NCI-H446 (cell line): ENCODE measurements at regions not wholly inside any gene's neighbourhood (a gene's known extent, or its start where the extent isn't known, plus 50 kb on each side); places are given as distances from the start of the nearest gene placed in this dataset.

Source experiments
- DNase-seq, 2 experiments: peaks; one replicate each; lab custom pipeline; 2025; lab: John Stamatoyannopoulos, UW

DNA sequence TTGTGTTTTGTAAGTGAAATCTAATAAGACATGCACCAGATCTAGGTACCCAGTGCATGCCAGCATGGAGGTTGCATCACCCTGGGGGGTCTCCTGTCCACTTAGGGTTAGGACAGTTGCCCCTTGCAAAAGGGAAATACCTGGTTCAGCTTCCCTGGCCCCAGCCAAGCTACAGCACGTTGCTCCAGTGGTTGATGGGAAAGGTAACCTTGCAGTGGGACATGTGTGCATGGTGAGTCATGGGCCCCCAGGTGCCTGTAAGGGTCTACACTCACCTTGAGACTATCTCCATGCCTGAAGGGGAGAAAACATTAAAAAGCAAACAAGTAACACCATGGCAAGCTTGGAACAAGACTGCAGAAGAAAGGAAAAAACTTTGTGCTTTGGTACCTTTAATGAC lies 143.9 kb downstream of the LSM5 start:
- no peak for DNase-seq

DNA sequence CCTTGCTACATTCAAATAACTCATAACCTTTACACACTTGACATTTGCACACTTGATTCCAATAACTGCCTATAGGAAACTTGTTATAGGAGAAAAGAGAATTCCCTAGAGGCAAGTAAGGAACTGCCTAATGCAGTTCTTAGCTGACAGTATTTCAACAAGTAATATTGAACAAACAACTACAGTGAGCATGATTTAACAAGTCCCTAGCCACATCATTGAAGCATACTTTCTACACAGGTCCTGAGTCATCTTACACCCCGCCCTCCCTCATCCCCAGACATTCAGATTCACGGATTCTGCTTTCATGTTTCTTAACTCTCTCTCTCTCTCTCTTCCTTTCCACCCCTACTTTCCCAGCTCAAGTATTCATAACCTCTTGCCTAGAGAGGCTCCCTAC lies 153.5 kb downstream of the LSM5 start:
- no peak for DNase-seq

DNA sequence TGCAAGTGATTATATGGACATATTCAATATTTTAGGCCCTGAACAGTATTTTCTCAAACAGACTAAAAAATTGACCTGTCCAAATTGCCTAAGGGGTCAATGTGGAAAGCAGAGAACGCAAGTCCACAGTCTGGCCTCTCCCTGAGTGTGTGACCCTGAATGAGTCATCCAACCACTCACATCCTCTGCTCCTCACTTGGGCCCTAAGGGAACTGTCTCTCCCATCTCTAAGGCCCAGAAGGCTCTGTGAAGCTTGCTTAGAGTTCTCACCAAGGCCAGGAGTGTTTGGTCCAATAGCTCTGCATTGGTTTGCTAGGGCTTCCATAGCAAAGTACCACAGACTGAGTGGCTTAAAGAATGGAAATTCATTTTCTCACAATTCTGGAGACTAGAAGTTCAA lies 155.1 kb downstream of the LSM5 start:
- no peak for DNase-seq

DNA sequence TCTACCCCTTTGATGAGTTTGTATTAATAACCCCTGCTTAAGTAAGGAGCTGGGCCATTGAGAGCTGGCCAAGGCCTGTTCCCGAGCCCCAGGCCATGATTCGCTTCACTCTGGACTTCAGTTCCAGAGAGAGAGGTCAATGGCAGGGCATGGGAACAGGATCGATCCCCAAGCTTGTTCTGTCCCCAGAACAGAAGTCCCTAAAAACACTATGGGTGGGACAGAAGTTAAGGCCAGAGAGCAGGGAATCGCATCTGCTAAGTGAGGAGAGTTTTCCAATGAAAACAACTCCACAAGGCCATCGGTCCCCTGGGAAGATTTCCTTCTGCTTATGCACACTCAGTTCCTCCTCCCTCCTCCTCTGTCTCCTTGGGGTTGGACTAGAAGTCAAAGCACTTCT lies 159.6 kb downstream of the LSM5 start:
- DNase-seq, result no peak

DNA sequence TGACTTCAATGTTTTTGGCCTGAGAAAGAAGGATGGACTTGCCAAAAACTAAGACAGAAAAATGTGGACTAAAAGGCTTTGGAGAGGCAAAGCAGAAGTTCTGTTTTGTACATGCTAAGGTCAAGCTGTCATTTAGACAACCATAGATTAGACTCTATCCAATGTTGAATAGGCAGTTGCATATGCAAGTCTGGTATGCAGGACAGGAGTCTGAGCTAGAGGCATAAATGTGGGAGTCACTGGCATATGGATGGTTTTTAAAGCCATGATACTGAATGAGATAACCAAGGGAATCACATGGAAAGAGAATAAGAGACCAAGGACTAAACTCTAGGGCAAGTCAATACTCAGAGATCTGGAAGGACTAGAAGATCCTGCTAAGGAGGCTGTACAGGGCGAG lies 164.1 kb downstream of the LSM5 start:
- no peak for DNase-seq

DNA sequence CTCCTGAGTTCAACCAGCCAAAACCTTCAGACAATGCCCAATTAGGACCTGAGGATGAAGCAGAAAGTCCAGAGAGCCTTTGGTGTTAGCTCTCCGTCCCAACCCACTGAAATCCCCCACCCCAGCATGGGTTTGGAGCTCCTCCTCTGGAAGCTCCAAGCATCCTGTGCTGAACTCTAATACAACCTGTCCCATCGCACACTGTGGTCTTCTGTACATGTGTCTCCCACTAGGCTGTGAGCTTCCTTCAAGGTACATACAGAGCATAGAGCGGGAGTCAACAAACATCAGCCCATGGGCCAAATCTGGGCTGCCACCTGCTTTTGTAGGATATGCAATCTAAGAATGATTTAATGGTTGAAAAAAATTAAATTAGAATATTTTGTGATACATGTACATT lies 166.5 kb downstream of the LSM5 start:
- no peak for DNase-seq

DNA sequence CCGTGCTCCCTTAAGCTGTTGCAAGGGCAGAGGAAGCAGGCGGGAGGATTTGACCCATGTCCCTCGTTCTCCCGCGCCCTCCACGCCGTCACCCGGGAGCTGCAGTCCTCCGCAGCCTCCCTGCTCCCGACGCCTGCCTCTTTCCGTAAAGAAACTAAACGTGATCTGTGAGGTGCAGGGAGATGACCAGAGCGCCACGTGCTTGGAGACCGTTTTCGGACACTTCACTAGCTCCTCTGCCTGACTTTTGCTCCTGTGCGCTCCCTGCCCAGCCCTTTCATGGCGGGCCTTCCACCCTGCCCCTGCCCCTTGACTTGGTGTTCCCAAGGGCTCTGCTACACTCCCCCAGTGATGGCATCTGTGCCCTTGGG lies 171.2 kb downstream of the LSM5 start:
- no peak for DNase-seq

DNA sequence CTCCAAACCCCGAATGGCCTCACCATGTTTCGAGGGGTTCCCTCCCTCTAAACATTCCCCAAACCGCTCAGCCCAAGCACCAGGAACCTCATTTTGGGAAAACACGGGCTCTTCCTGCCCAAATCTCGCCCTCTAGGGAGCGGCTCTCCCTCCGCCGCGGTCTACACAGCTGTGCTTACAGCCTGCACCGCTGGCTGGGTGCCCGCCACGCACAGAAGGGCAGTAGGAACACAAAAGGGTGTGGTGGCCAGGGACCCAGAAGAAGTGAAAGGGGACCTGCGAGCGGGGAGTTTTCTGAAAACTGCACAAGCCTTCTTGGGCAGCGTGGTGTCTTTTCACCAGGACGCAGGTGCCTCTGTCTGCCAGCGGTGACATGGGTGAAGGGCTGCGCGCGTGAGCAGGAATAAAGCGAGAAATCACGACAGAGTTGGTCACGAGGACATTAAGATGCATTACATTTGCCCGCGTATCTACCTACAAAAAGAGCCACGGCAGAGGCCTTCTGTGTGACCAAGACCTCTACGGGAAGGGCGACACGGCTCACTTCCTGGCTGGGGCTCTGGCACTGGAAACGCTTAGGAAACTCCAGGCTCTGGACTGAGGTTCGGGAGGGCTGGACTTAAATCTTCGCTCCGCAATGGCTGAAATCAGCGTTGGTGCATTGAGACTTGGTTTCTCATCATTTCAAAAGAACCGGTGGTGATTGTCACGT lies 171.7 kb downstream of the LSM5 start:
- DNase-seq, result no peak

DNA sequence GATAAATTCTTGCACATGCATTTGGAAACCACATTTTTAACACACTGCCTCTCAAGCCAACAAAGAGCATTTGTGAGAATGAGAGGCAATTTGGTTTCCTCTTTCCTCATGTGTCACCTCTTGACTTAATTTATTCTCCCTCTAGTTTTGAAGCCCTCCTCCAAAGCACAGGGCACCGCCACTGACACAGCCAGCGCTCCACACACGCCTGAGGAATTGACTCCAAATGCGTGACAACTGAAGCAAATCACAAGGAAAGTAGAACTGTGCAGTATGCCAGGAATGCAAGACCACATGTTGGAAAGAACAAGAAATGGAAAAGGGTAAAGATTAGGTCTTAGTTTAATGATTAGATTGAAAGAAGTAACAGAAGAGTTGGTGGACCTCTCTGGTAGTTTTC lies 173.3 kb downstream of the LSM5 start:
- no peak for DNase-seq

DNA sequence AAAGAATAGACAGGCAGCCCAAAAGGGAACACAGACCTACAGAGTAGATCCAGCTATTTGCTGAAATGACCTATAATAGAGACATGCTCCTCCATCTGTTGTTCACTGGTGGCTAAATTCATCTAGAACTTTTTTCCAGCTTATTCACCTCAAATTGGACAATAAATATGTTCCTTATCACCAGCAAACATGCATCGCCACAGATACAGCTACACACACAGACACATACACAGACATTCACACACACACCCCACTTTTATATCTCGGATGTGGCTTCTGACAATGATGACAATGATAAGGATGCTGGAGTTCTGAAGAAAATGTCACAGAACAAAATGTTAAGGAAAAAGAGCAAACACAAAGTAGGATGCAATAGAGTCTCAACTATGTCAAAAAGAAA lies 175.4 kb downstream of the LSM5 start:
- no peak for DNase-seq

DNA sequence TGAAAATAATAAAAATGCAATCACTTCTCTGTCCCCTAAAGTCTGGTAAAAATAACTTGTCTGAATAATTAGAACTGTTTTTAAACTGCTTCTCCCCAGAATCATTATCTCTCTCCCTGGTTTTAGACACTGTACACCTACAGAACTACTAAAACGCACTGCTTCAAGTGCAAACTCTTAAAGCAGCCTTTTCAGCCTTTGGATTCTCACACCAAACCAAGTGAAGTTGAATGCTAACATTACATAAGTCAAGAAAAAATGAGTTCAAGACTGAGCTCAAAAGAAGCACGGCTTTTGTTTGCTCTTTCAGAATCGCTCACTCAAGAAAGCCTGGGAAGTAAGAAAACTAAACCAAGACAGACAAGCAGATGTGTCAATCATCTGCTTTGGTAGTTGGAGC lies 188.8 kb downstream of the LSM5 start:
- DNase-seq, result no peak

DNA sequence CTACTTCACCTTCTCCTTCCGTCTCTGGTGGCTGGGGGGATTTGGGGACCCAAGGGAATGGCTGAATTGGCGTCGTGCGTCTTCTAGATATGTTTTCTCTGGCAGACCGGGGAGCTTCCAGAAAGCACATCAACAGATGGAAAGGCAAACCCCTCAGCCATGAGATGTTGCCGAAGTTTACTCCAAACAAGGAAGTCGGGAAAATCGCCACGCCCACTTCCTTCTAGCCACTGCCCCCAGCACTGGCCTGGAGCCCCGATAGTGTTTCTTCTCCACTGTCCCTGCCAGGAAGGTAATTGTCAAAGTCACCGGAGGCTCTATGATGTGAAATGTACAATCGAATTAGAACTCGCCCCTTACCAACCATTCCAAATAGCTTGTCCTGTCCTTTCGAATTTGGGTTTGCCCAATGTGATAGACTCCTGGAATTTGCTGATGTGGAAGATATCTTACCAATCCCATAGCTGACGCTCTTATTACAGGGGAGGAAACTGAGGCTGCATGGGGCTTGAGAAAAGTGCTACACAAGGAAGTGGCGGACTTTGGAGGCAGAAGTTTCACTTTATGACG lies 191.0 kb downstream of the LSM5 start:
- peak in 1 of 2 experiments; percentile 62 for DNase-seq

DNA sequence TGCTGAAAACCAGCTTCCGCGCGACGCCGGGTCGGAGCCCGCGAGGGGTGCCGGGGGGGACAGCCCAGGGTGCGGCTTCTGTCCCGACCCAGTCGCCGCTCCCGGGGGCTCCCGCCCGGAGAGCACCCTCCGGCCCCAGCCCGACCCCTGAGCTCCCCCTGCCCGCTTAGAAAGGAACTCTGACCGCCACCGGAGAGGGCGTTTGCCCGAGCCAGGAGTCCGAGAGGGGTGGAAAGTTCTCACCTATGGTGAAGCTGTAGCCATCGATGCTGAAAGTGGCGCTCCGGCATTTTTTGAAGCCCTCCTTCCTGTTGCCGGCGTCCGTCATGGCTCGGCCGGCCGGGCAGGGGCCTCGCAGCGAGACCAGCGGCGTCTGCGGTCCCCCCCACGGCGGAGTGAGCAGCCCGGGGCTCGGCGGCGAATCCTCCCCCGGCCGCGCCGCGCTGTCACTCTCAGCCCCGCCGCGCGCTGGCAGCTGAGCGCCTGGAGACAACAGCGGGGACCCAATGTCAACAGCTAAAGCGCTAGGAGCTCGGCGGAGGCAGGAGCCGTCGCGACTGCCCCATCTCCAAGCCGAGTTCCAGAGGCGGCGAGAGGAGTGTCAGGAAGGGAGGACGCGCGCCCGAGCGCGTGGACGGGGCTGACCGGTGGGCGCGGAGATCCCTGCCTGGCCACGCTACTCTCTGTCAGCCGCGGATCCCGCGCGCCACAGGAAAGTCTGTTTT lies 191.6 kb downstream of the LSM5 start:
- peak in 1 of 2 experiments; percentile 31 for DNase-seq

DNA sequence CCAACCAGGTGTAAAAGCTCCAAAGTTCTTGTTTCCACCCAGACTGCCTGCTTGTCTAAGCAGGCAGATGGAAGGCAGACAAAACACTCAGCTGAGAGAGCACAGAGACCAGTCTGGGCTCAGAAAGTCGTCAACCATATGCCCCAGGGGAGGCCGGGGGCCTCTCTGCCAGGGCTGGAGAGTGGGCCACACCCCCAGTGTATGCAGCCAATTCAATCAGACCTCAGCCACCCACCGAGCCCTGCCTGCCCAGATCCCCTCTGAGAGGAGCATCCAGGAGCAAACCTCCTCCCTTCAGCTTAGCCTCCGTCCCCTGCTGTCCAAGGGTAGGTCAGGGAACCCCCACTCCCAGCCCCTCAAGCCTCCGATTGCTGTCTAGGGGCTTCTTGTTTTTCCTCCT lies 196.3 kb downstream of the LSM5 start:
- peak; percentile 69 to 86 for DNase-seq

DNA sequence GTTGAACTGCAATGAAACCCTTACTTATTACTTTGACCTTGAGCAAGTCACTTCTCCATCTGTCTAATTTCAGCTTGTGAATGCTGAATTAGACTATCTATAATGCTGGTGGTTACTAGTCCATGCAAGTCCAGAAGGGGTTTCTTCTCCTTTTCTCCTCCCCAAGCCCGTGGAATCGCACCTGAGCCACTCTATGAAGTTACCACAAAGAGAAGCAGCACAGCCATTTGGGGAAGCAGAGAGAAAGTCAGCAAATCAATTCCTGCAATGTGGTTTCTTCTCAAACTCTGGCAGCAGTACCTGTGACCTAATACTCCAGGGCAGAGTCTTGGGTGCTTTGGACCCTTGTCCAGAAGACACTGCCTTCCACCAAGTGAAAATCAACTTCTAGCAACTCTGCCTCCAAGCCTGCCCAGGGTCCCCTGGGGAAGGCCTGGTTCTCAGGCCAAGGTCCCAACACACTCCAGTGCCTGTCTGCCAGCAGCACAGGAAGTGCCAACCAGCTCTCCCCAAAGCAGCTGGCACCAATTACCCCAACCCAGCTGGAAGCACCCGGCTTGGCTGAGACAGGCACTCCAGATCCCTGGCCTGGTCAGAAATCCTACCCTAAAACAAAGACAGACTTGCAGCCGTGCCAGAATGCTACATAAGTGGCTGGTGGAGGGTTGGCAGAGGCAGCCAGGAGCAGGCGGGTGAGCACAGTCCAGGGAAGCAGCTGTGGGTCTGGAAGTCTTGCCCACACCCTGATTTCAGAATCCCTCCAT lies 200.3 kb downstream of the LSM5 start:
- peak; percentile 96 to 99 for DNase-seq

DNA sequence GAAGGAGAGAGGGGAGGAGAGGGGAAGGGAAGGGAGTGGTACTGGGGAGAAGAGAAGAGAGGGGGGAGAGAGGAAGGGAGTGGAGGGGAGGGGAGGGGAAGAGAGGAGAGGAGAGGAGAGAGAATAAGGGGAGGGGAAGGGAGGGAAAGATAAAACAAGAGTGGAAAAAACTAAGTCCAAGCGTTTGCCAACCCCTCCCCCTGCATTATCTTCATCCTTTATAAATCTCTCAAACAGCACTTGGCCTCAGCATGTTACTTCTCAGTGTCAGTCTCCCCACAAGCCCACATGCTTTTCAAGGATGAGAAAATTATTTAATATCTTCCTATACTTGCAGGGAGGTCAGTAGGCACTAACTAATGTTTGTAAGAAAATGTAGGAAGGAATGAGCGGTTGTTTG lies 204.5 kb downstream of the LSM5 start:
- no peak for DNase-seq

DNA sequence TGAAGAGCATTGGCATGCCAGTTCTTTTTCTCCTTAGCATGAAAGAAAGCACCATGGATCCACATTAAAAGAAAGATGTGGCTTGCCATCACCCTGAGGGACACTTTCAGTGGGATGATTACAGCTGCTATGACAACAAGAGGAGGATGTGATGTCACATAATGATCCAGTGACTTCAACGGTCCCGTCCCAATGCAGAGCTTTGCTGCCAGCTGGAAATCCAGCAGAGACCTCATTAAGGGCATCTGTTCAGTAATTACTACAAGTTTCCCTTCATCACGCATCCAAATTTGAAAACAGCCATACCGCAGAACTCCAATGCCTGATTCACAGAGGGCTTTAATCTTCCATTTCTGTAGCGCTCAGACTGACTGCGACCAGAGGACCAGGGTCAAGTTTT lies 206.6 kb downstream of the LSM5 start:
- peak; percentile 39 to 80 for DNase-seq

DNA sequence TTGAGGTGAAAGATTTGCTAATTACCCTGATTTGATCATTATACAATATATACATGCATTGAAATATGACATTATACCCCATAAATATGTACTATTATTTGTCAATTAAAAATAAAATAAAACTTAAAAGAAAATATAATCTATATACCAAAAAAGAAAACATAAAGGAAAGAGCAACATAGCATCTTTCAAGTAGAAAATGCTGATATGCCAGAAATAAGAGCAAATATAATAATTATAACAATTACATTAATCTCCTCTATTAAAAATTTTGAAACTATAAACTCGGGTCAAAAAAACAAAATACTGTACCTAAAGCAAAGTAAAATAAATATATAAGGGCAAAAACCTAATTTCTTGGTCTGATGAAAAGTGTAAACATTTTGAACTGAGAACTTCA lies 209.3 kb upstream of the PDE1C start:
- DNase-seq, result no peak

DNA sequence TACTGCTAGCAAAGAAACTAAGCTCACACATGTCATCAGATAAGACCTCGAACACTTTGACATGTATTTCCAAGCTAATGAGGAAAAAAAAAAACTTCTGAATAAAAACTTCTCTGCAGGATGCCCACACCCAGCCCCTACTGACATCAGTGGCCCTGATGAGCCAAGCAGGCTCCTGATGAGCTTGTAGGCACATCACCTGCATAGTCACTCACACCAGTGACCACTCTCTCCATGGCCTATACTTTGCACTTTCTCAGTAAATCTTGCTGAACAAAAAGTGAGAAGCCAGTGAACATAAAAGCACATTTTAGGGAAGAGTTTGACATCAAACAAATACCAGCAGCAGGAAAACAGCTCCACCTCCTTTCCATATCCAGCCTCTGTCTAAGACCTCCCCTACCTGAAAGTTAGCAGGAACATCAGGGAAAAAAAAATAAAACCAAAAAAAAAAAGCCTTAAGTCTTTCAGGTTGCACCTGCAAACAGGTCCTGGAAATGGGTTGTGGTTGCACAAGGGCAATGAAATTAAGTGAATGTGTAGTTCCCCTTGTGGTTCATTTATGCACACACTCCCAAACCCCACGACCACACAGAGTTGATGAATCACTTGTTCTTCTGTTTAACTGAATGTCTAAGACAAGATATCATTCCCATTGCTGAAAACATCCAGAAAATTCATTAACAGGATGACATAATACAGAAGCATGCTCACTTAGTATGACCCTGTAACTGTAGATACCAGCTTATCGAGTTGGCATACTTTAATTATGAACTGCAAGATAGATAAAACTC lies 205.2 kb upstream of the PDE1C start:
- no peak for DNase-seq

DNA sequence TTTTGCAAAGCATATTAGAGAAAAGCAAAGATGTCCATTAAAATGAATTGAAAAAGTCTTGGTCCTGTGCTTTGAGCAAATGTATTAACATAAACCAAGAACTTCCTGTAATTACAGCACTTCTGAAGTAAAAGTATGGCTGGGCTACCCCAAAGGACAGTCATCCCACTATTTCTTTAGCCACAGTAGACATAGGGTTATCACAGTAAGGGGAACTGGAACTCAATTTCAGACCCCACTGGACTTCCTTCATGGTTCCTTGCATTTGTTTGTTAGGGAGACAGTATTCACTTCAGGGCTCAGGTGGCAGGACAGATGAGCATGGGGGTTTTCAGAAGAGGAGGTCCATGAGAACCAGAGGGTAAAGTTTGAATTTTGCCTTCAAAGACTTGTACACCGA lies 203.1 kb upstream of the PDE1C start:
- DNase-seq, result no peak

DNA sequence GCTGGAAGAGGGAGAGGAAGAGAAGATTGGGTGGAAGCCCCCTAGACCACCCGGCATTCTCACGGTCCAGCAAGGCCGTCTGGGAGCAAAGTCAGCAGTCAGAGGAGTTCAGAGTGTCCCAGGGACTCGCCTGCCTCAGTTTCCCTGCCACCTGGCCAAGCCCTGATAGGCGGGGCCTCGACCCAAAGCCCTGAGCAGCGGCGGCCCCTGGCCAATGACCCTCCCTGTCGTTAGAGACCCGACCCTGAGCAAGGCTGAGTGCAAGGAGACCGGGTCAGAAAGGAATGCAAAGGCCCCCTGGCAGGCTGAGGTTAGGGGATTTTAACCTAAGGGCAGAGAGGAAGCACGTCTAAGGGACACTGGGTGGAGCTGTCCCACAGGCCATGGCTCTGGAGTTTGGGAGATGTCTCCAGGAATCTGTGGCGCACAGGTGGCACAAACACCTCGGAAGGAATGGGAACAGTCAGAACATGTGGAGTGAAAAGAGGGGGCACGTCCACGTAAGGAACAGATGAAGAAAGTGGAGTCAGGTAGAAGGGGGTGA lies 196.8 kb upstream of the PDE1C start:
- no peak for DNase-seq
